GM21529 (cell line): ENCODE measurements at regions not wholly inside any gene's neighbourhood (a gene's known extent, or its start where the extent isn't known, plus 50 kb on each side); places are given as distances from the start of the nearest gene placed in this dataset.

Experiments used
- ATAC-seq: cut with Tn5 transposase; IDR thresholded peaks from one replicate; pipeline ENCODE4 v1.9.1; 2021; ENCODE audit not compliant: unreplicated experiment

GRCh38 chr22:49178246-49179005 lies 649.2 kb downstream of the BRD1 start:
- no peak for ATAC-seq

DNA sequence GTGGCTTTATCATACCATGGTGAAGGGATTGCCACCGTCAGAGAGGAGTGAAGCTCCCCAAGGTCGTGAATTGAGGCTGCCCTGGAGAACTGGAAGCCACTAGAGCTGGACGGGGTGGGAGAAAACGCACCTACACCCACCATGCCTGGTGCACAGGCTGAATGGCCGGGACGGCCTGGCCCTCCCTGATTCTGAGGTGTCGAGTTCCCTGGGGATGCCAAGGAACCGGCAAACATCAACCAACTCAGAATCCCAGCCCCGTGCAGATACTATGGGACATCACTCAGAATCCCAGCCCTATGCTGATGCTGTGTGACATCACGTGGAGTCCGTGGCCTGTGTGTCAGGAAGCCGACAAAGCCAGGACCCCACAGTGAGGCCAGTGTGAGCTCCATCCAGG lies 650.0 kb downstream of the BRD1 start:
- no peak for ATAC-seq

DNA sequence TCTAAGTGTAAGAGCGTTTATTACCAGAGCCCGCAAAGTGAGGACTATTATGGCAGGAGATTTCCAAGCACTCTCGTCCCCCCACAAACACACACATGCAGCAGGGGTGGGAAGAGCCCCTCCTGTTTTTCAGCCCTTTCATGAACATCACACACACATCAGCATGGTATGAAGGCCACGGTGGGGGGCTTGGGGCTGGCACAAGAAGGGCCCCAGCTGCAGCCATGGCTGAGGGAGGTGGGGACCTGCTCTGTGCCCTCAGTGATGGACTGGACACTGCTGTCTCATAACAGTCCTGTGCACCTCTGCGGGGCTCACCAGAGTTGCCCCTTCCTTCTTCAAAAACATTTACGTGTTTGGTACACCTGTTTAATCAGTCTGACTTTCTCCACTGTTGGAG lies 650.7 kb downstream of the BRD1 start:
- ATAC-seq: no peak

- no peak for ATAC-seq
Observed at GRCh38 chr22:49170053-49170452, 657.6 kb downstream of the BRD1 start.

- no peak for ATAC-seq
Observed at GRCh38 chr22:49169074-49169744, 658.5 kb downstream of the BRD1 start.

DNA sequence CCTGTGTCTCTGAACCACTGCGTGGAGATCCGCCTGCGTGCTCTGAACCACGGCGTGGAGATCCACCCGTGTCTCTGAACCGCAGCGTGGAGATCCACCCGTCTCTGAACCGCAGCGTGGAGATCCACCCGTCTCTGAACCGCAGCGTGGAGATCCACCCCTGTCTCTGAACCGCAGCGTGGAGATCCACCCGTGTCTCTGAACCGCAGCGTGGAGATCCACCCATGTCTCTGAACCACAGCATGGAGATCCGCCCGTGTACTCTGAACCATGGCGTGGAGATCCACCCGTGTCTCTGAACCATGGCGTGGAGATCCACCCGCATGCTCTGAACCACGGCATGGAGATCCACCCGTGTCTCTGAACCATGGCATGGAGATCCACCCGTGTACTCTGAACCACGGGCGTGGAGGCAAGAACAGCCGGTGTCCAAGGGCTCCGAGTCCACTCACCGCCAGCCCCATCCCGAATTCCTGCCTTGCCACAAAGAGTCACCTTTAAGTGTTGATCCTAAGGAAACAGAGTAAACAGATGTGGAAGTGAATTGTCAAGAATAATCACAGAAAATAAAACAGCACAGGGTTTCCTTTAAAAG lies 659.4 kb downstream of the BRD1 start:
- ATAC-seq: no peak

- ATAC-seq: no peak
Observed at GRCh38 chr22:49166746-49167145, 660.9 kb downstream of the BRD1 start.

DNA sequence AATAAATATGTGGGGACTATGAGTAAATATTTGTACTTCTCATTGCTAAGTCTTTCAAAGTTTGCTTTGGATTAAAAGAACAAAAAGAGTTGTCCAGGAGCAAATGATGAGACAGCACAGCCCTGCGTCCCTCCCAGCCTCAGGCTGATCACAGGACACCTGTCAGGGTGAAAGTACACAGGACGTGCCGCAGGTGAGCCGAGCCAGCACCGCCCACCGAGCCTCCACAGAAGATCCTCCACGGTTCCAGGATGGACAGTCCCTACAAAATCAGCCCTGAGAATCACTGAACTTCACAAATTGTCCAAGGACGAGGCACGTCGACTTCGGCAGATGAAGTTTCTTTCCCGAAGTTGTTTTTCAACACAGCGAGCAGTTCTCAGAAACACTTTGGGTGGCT lies 661.5 kb downstream of the BRD1 start:
- ATAC-seq: no peak

GRCh38 chr22:49164773-49165320 lies 662.8 kb downstream of the BRD1 start:
- ATAC-seq: no peak

DNA sequence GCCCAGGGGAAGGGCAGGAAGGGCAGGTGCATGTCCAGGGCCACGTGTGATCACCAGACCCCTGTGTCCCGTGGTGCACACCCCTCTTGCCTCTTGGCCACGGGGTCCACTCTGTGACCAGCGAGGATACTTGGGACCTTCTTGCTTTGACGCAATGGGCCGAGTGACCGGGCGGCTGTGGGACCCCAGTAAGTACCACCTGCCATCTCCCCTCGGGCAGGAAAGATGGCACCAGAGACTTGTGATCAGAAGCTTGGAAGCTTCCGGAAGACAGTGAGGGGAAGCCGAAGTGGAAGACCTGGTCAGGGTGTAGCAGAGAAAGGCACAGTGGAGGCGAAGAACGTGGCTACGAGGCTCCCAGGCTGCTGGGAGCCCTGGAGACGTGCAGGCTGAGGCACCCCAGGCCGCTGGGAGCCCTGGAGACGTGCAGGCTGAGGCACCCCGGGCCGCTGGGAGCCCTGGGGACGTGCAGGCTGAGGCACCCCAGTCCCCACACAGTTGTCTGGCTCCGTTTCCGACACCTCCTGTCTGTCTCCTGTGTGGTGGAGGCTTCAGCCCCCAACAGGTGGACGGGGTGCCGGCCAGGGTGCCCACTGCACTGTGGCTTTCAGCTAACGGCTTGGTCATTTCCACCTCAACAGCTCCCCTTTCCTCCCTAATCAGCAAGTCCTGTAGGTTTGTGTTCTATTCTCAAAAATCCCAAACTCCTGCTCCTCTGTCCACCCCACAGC lies 663.5 kb downstream of the BRD1 start:
- ATAC-seq: no peak

DNA sequence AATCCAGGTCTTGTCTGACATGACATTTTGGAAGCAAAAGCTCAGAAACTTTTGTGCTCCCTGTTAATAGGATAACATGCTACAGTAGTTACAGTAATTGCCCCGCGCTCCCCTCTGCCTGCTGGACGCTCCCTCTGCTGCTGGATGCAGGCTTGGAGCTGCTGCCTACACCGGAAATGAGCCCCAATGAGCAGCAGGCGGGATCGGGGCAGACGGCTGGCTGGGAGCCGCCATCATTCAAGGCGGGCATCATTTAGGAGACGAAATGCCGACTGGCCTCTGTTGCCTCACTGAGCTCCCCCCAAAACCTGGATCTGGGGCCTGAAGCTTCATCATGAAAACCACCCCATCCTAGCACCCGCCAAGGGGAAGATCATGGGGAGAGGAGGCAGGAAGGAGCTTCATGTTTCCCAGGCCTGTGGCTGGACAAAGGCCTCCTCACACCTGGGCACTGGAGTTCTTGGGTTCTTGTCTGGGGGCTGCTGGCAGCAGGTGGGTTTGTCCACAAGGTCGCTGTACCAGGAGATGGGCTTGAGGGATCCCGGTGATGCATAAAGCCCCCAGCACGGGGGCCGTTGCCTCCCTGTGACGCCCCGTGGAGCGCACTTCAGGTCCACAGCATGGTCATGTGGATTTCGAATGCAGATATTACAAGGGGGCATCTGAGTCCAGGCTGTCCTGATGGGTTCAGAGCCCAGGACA lies 664.3 kb downstream of the BRD1 start:
- no peak for ATAC-seq

GRCh38 chr22:49162841-49163240 lies 664.8 kb downstream of the BRD1 start:
- no peak for ATAC-seq

DNA sequence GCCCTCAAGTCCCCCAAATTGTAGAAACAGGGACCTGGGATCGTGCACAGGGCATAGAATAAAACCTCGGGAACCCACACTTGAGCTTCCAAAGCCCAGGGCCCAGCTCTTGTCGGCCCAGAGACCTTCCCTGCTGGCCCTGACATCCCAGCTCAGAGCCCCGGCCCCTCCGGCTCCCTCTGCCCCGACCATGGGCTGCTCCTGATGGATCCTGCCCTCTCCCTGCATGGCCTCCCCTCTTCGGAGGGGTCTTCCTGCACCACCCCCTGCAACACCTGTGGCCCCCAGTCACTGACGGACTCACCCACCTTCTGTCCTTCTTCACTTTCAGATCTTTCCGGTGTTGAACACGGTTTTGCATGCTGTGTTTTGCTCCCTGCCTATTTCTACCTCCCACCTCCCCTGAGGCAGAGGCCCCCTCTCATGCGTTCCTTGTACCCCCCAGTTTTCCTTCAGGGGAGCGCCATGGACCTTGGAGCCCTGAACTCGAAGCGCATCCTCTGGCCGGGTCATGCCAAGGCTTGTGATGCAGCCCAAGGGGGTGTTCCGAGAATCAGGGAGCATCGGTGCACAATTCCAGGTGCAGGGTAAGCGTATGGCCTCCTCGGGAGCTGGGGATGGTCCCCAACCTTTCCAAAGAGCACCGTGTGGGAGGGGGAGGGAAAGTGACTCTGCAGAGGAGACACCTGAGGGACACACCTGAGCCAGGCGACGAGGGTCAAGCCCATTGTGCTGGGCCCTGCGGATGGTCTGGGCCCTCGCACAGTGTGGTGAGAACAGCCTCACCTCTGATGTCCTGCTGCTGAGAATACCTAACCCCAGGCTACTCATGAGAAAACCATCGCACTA lies 666.4 kb downstream of the BRD1 start:
- ATAC-seq: no peak

- ATAC-seq: no peak
Observed at GRCh38 chr22:49160261-49161001, 667.2 kb downstream of the BRD1 start.

GRCh38 chr22:49159711-49160110 lies 668.0 kb downstream of the BRD1 start:
- no peak for ATAC-seq

GRCh38 chr22:49158741-49159564 lies 668.7 kb downstream of the BRD1 start:
- no peak for ATAC-seq

DNA sequence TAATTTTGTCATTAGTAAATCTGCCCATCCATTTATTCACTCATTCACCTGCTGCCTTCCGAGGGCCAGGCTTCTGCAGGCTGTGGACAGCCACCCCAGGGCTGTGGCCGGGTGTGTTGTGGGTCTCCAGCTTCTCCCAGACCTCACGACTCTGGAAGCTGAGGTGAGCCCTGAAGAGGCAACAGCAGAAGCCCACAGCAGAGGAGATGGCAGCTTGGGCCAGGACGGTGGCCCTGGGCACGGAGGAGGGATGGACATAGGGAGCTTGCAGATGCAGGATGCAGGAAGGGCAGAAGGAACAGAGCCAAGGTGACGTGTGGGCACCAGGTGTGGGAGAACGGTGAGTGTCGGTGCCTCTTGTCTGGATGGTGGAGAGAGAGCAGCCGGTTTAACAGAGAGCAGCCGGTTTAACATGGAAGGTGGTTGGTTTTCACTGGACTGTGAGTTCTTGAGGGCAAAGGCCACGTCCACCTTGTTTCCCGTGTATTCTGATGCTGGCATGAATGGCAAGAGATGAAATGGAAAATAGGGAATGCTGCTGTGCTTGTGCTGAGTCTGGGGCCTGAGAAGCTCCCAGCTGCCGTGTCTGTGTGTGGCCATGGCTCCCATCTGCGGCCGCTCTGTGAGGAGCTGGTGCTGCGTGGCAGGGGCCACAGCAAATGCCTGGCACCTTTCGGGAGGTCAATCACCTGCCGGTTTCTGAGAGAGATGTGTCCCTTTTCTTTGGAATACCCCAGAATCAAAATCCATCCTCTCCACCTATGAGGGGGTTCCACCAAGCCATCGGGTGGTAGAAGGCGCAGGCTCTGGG lies 669.9 kb downstream of the BRD1 start:
- no peak for ATAC-seq
